ENCODE measurements at regions not wholly inside any gene's neighbourhood (a gene's known extent, or its start where the extent isn't known, plus 50 kb on each side); places are given as distances from the start of the nearest gene placed in this dataset.

GRCh38 chr6:14571746-14572145 lies 454.2 kb downstream of the CD83 start:
- 21% methylated on average over 7 of the region's 7 CpGs for WGBS (ENCODE audit: low lambda C conversion rate)

More at GRCh38 chr6:14571746-14572145, 454.2 kb downstream of the CD83 start:
- no TSS peak for BruUV-seq (replicated peaks)
- ChIA-PET CTCF (ENCODE audit: low intra/inter-chr PET ratio, low total read pairs) (no interaction called here), POLR2A (no interaction called here)
- H3K27ac ChIP-seq (ENCODE audit: extremely low read length, insufficient read depth, low read length): no peak overlapping the region
- no peak overlapping the region for H3K9ac ChIP-seq (ENCODE audit: insufficient read depth, low read depth, low read length)
- peaks cover 0 to 2% of the 10 kb centered on the region in 2 experiments; a peak in 2 of 5 replicates for H3K27me3 ChIP-seq (ENCODE audit: control insufficient read depth in 1 of 2, insufficient read depth in 2 of 2, low read length in 2 of 2)
- ATAC-seq (no peak), DNase-seq (ENCODE audit: low spot score) (no peak), FAIRE-seq (no peak)
- in situ Hi-C loops (cut with HindIII; ENCODE audit: extremely low pct_ligation_motif_present, low pct_unique_long_range_greater_than_20kb): no loop called here
- TF ChIP-seq PLSCR1 (CRISPR knock-in tag; IDR thresholded peaks at IDR 0.05; ENCODE audit: borderline replicate concordance) (no peak), SRSF4 (IDR thresholded peaks at IDR 0.05; ENCODE audit: low read depth, low read length, poor library complexity, severe bottlenecking) (no peak), PCBP1 (IDR thresholded peaks at IDR 0.05; ENCODE audit: borderline replicate concordance, low read depth, low read length) (no peak), CENPX (CRISPR knock-in tag; IDR thresholded peaks at IDR 0.05) (no peak), ISL2 (CRISPR knock-in tag; IDR thresholded peaks at IDR 0.05) (no peak), ZNF432 (CRISPR knock-in tag; IDR thresholded peaks at IDR 0.05; ENCODE audit: borderline replicate concordance) (no peak), ATRX (CRISPR knock-in tag; IDR thresholded peaks at IDR 0.05; ENCODE audit: borderline replicate concordance) (no peak), ZNF75D (CRISPR knock-in tag; IDR thresholded peaks at IDR 0.05; ENCODE audit: borderline replicate concordance) (no peak), RNF219 (CRISPR knock-in tag; IDR thresholded peaks at IDR 0.05) (no peak), ZNF230 (CRISPR knock-in tag; IDR thresholded peaks at IDR 0.05) (no peak), SP2 (CRISPR knock-in tag; IDR thresholded peaks at IDR 0.05) (no peak), ZNF326 (CRISPR knock-in tag; IDR thresholded peaks at IDR 0.05; ENCODE audit: borderline replicate concordance) (no peak), HOMEZ (CRISPR knock-in tag; IDR thresholded peaks at IDR 0.05; ENCODE audit: low read depth) (no peak), WIZ (CRISPR knock-in tag; IDR thresholded peaks at IDR 0.05) (no peak), KLF6 (CRISPR knock-in tag; IDR thresholded peaks at IDR 0.05) (no peak), ZSCAN29 (CRISPR knock-in tag; conservative IDR thresholded peaks at IDR 0.05) (no peak), CC2D1A (CRISPR knock-in tag; IDR thresholded peaks at IDR 0.05) (no peak), ADNP (CRISPR knock-in tag; IDR thresholded peaks at IDR 0.05) (no peak)
- intact Hi-C loops (cut with micrococcal nuclease; ENCODE audit: unreplicated experiment): no loop called here
- no peaks in the 10 kb centered on the region for H3K79me2 ChIP-seq (ENCODE audit: insufficient read depth, low read length)
- H2AFZ ChIP-seq (ENCODE audit: low read length): no peak overlapping the region
- no peak overlapping the region for H3K4me2 ChIP-seq (ENCODE audit: low read depth, low read length)
- peaks cover 7% of the 10 kb centered on the region for H3K4me1 ChIP-seq (ENCODE audit: insufficient read depth, low read length)
- no peak overlapping the region for H3K4me3 ChIP-seq (replicated peaks in 1 of 3; ENCODE audit: insufficient read depth in 1 of 3, low read depth in 2 of 3, low read length in 3 of 3)
- no peaks in the 10 kb centered on the region for H4K20me1 ChIP-seq (ENCODE audit: insufficient read depth, low read length)
- H3K9me3 ChIP-seq (ENCODE audit: low read length): no peaks in the 10 kb centered on the region
- no peaks in the 10 kb centered on the region for H3K36me3 ChIP-seq (replicated peaks in 1 of 2; ENCODE audit: control insufficient read depth in 1 of 2, insufficient read depth in 2 of 2, low read length in 2 of 2)

Data from HepG2 (cell line).